ENCODE measurements at regions not wholly inside any gene's neighbourhood (a gene's known extent, or its start where the extent isn't known, plus 50 kb on each side); places are given as distances from the start of the nearest gene placed in this dataset.

DNA sequence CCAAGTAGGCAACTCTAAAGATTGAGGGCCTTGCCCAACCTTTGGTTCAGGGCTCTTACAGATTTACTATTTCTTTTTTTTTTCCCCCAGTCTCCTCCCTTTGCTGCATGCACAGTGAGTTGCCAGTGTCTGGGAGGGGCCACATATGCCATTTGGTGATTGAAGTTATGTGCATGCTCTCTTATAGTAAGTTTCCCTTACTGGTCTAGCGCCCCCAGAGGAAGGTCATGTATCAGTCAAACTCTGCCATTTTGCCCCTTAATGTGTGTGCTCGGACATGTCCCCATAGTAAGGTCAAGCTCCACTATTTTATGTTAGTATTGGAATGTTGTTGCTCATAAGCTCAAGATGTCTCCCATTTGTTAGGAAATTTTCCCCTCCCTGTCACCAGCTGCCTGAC, 1138.0 kb upstream of the SLC10A2 start:
- DNase-seq, result no peak

DNA sequence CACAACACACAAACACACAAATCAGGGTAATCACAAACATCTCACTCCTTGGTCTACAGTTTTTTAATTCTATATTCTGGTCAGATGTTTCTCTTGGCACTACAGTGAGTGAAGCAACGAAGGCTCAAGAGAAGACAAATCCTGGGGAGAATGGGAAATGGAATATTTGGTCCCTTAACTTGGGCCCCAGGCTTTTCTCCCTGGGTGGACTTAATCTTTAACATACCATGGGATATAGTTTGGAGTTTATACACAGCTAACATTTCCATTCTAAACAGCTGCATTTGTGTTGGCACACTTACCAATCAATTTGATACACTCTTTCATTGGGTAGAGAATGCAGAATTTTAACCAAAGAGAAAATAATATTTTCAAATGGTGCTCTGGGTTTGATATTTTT, 1132.6 kb upstream of the SLC10A2 start:
- no peak for DNase-seq

- DNase-seq, result no peak
These were observed 1130.4 kb upstream of the SLC10A2 start for GRCh38 chr13:104196611-104197010.

GRCh38 chr13:104181526-104182231, 1115.5 kb upstream of the SLC10A2 start:
- no peak for DNase-seq

DNA sequence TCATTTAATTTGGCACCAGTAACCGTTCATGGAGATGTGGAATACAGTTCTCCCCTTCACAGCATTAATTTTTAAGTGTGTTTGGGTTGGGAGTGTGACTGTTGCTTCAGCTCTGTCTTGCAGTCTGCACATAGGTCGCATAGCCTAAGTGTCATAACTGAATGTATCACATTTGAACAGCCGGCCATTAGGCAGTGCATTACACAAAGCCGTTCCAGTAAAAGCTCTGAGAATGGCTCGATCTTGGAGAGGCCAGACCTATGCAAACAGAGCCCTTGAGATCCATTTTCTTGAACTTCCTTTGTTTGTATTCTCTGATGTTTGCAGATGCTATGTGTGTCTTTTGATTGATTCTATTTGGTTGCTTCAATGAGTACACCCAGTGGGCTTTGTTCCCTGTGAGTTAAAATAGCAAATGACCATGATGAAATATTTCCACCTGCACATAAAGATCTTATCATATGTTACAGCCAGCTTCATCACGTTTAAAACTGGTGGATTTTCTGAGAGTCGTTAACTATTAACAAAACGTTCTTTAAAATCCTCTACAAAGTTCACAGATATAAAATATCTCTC, 1104.9 kb upstream of the SLC10A2 start:
- peak; percentile 26 for DNase-seq

- no peak for DNase-seq
These were observed 1097.8 kb upstream of the SLC10A2 start for GRCh38 chr13:104163866-104164630.

- no peak for DNase-seq
These were observed 1094.3 kb upstream of the SLC10A2 start for GRCh38 chr13:104160536-104160935.

GRCh38 chr13:104143760-104144416, 1077.7 kb upstream of the SLC10A2 start:
- DNase-seq, result peak; percentile 29

GRCh38 chr13:104140552-104140951, 1074.3 kb upstream of the SLC10A2 start:
- peak; percentile 19 for DNase-seq

DNA sequence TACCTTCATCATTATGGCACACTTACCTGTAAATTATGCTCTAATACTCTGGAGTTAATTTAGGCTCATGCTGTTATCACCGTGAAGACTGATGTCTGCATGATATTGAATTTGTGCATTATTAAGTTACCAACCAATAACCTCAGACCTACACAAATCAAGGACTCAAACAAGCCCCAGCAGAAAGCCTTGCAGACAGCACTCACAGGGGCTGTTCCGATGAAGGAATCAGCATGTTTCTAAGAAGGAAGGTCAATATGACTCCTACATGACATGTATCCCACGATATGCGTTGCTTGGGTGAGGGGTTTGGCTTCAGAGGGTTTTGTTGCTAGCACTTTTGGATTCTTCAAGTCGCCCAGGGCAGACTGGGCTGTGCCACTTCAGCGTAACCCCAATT, 1071.2 kb upstream of the SLC10A2 start:
- DNase-seq, result no peak

DNA sequence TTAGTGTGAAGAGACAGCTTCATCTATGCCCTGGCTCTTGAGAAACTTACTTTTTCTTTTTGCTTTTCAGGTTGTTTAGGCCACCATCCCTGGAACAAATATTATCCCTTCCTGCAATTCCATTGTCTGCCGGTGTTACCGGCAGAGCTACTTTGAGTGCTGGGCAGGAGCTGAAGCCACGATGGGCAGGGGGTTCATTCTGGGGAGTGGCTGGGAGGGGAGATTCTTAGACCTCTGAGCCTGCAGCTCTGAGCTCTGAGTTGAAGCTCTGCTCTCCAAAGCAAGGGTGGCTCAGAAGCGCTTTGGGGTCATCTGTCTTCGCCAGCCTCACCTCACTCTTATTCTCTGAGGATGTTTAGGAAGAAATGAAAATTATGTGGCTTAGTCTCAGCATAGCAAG, 1066.6 kb upstream of the SLC10A2 start:
- DNase-seq, result no peak

- DNase-seq, result no peak
These were observed 1047.9 kb upstream of the SLC10A2 start for GRCh38 chr13:104114101-104114500.

GRCh38 chr13:104111031-104111430, 1044.8 kb upstream of the SLC10A2 start:
- DNase-seq, result no peak

GRCh38 chr13:104106705-104107393, 1040.6 kb upstream of the SLC10A2 start:
- DNase-seq, result no peak

DNA sequence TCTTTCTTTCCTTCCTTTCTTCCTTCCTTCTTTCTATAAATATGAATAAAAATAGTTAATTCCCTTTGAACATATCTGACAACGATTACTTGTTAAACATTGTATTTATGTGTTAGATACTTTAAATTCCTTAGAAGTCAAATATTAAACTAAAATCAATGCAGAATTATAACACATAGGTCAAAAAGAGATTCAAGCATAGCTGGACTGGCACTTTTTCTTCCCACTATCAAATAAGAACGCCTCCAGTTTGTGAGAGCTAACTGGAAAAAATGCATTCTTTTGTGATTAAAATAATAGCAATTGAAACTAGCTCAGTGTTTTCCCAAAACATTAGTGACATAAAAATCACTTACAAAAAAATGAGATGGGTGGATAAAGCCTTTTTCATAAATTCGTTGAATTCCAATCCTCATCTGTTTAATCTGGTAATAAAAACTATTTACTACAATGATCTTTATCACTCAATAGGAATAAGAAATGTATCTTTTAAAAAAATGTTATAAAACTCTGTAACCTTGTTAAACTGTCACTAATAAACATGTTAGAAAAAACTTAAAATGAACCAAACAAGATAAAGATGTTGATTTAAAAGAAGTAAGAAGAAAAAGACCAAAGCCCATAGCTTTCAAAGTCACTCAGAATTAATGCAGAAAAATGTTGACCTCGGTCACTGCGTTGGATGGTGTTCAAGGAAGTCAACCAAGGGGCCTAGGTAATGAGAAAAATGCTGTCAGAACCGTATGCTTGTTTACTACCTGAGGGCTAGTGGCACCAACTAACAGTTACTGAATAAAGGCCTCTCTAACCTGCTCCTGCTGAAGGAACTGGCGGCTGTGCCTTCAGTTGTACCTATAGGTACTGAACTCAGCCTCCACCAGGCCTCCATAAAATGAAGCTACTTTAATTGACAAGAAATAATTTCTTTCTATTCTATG, 1039.5 kb upstream of the SLC10A2 start:
- no peak for DNase-seq

DNA sequence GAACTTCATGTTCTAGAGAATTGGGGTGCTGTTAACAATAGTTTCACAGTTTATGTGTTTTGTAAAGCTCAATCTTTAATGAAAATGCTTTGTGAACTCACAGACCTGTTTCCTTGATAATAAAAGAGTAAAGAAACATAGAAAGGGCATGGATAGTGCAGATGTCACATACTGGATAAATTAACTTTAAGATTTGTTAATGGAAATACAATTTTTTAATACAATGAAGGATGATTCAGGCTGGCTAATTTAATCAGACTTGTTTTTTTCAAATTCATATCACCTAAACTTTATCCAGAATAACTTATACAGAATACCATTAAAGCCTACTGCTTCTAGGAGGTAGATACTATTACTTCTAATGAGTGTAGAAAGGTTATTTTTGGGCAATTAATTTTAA, 1033.5 kb upstream of the SLC10A2 start:
- DNase-seq, result no peak

GRCh38 chr13:104098421-104098820, 1032.2 kb upstream of the SLC10A2 start:
- DNase-seq, result no peak

- no peak for DNase-seq
These were observed 1020.5 kb upstream of the SLC10A2 start for GRCh38 chr13:104086759-104087158.

- no peak for DNase-seq
These were observed 1020.0 kb upstream of the SLC10A2 start for GRCh38 chr13:104086210-104086609.

DNA sequence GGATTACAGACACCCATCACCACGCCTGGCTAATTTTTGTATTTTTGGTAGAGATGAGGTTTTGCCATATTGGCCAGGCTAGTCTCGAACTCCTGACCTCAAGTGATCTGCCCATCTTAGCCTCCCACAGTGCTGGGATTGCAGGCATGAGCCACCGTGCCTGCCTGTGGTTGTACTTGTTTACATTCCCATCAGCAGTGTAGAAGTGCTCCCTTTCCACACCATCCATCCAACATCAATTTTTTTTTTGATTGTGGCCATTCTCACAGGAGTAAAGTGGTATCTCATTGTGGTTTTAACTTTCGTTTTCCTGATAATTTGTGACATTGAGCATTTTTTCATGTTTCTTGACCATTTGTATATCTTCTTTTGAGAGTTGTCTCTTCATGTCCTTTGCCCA, 1019.4 kb upstream of the SLC10A2 start:
- DNase-seq, result no peak

DNA sequence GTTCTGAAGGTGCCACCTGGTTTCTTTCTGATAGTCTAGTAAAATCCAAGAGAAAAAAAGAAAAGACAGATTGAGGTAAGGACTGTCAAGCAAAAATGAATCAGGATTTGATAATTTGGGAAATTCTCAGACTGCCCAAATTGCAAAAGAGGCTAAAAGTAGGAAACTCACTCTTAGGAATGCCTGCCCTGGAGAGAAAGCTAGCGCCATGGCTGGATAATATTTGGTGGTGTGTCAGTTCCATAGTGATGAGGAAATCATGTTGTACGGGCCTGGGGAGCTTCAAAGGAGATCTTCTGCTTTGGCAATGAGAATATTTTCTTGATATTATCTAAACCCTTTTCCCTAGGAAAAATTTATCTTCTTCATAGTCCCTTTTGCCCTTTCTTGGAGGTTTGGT, 1008.1 kb upstream of the SLC10A2 start:
- no peak for DNase-seq

DNA sequence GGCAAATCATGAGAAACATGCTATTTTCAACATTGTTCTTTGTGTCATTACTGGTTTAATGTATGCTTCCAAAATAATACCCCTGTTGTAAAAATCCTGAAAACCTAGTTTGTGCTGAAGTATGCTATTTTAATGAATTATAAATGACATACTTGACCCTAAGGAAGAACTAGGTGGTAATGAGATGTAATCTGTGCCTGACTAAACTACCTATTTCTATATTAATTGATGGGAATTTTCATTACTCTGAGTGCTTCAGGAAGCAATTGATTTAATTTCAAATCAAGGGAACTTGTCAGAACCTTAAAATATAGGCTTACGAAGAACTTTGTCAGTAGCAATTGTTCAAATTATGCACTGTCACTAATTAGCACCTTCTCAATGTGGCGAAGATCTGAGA, 1005.6 kb upstream of the SLC10A2 start:
- DNase-seq, result no peak
